Ishikawa (cell line): ENCODE measurements at regions not wholly inside any gene's neighbourhood (a gene's known extent, or its start where the extent isn't known, plus 50 kb on each side); places are given as distances from the start of the nearest gene placed in this dataset.

Experiments used
- CEBPB ChIP-seq: IDR thresholded peaks from 2 replicates; pipeline ENCODE4 v1.6.1; 2012
- CREB1 ChIP-seq: IDR thresholded peaks from 2 replicates; pipeline ENCODE4 v1.6.1; 2012; ENCODE audit warnings: low read depth
- EGR1 ChIP-seq: IDR thresholded peaks from 2 replicates; pipeline ENCODE4 v1.6.1; 2012
- EP300 ChIP-seq: IDR thresholded peaks from 2 replicates; pipeline ENCODE4 v1.6.1; 2012; ENCODE audit warnings: borderline replicate concordance
- FOXM1 ChIP-seq: IDR thresholded peaks from 2 replicates; pipeline ENCODE4 v1.6.1; 2012; ENCODE audit warnings: low read depth, borderline replicate concordance
- NFIC ChIP-seq: IDR thresholded peaks from 2 replicates; pipeline ENCODE4 v1.6.1; 2012
- RAD21 ChIP-seq: IDR thresholded peaks from 2 replicates; pipeline ENCODE4 v1.6.1; 2012; ENCODE audit warnings: low read depth
- TAF1 ChIP-seq: IDR thresholded peaks from 2 replicates; pipeline ENCODE4 v1.6.1; 2012; ENCODE audit warnings: low read depth, mild to moderate bottlenecking
- TEAD4 ChIP-seq: IDR thresholded peaks from 2 replicates; pipeline ENCODE4 v1.6.1; 2012
- YY1 ChIP-seq: IDR thresholded peaks from 2 replicates; pipeline ENCODE4 v1.6.1; 2012; ENCODE audit warnings: low read depth
- ZBTB7A ChIP-seq: IDR thresholded peaks from 2 replicates; pipeline ENCODE4 v1.6.1; 2012; ENCODE audit warnings: low read depth
- TF ChIP-seq, protein P1 (sequence below): IDR thresholded peaks from 2 replicates; pipeline ENCODE4 v1.6.1; 2012; ENCODE audit warnings: low read depth, mild to moderate bottlenecking
- TF ChIP-seq, protein P2 (sequence below): IDR thresholded peaks from 2 replicates; pipeline ENCODE4 v1.6.1; 2012
- TF ChIP-seq, protein P3 (sequence below): IDR thresholded peaks from 2 replicates; pipeline ENCODE4 v1.6.1; 2012

DNA sequence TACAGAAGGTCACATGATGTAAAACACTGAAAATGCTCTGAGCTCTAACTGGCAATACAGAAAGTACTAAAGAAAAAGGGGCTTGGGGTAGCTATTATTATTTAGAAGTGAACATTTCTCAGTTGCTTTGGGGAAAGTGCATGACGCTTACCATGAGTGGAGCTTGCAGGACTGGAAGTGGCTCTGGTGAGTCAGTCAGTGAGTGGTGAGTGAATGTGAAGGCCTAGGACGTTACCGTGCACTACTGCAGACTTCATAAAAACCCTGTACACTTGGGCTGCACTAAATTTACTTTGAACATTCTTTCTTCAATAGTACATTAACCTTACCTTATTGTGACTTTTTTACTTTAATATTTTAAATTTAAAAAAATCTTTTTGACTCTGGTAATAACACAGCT lies 89.3 kb upstream of the ENPP6 start:
- TF ChIP-seq, protein P1, sequence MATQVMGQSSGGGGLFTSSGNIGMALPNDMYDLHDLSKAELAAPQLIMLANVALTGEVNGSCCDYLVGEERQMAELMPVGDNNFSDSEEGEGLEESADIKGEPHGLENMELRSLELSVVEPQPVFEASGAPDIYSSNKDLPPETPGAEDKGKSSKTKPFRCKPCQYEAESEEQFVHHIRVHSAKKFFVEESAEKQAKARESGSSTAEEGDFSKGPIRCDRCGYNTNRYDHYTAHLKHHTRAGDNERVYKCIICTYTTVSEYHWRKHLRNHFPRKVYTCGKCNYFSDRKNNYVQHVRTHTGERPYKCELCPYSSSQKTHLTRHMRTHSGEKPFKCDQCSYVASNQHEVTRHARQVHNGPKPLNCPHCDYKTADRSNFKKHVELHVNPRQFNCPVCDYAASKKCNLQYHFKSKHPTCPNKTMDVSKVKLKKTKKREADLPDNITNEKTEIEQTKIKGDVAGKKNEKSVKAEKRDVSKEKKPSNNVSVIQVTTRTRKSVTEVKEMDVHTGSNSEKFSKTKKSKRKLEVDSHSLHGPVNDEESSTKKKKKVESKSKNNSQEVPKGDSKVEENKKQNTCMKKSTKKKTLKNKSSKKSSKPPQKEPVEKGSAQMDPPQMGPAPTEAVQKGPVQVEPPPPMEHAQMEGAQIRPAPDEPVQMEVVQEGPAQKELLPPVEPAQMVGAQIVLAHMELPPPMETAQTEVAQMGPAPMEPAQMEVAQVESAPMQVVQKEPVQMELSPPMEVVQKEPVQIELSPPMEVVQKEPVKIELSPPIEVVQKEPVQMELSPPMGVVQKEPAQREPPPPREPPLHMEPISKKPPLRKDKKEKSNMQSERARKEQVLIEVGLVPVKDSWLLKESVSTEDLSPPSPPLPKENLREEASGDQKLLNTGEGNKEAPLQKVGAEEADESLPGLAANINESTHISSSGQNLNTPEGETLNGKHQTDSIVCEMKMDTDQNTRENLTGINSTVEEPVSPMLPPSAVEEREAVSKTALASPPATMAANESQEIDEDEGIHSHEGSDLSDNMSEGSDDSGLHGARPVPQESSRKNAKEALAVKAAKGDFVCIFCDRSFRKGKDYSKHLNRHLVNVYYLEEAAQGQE, result no peak
- TF ChIP-seq CEBPB (no peak), FOXM1 (no peak), RAD21 (no peak), CREB1 (no peak), EGR1 (no peak), EP300 (no peak), TEAD4 (no peak), NFIC (no peak), YY1 (no peak), TAF1 (no peak), ZBTB7A (no peak)
- TF ChIP-seq, protein P2, sequence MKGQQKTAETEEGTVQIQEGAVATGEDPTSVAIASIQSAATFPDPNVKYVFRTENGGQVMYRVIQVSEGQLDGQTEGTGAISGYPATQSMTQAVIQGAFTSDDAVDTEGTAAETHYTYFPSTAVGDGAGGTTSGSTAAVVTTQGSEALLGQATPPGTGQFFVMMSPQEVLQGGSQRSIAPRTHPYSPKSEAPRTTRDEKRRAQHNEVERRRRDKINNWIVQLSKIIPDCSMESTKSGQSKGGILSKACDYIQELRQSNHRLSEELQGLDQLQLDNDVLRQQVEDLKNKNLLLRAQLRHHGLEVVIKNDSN, result no peak
- TF ChIP-seq, protein P3, sequence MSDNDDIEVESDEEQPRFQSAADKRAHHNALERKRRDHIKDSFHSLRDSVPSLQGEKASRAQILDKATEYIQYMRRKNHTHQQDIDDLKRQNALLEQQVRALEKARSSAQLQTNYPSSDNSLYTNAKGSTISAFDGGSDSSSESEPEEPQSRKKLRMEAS, result no peak
